Endothelial cell of umbilical vein (primary cell): ENCODE measurements at regions not wholly inside any gene's neighbourhood (a gene's known extent, or its start where the extent isn't known, plus 50 kb on each side); places are given as distances from the start of the nearest gene placed in this dataset.

ENCODE experiments used
- CTCF ChIP-seq, 2 donors: IDR thresholded peaks; 1 replicate in 1 of 2; 2 replicates in 1 of 2; pipeline ENCODE4 v1.5.1; 2011; ENCODE audit warnings: low read length in 2 of 2, mild to moderate bottlenecking in 2 of 2, moderate library complexity in 2 of 2, control low read depth in 1 of 2, inconsistent platforms in 1 of 2, low read depth in 1 of 2; ENCODE audit not compliant: insufficient read depth in 1 of 2; ENCODE audit errors: extremely low read depth in 1 of 2
- EZH2 ChIP-seq: IDR thresholded peaks from 2 replicates; pipeline ENCODE4 v1.6.1; 2012; ENCODE audit warnings: borderline replicate concordance, low read depth, mild to moderate bottlenecking, moderate library complexity, low read length, inconsistent platforms; ENCODE audit not compliant: severe bottlenecking
- JUN ChIP-seq: IDR thresholded peaks from 2 replicates; pipeline ENCODE4 v1.6.1; 2011; ENCODE audit warnings: borderline replicate concordance, low read depth; ENCODE audit not compliant: insufficient read length, insufficient read depth
- MYC ChIP-seq: IDR thresholded peaks from one replicate; pipeline ENCODE4 v1.6.1; 2011; ENCODE audit warnings: mild to moderate bottlenecking, low read depth, low read length
- POLR2A ChIP-seq: IDR thresholded peaks from 2 replicates; pipeline ENCODE4 v1.6.1; 2012; ENCODE audit warnings: low read depth, mild to moderate bottlenecking, control low read depth, low read length
- POLR2AphosphoS5 ChIP-seq: IDR thresholded peaks from 2 replicates; pipeline ENCODE4 v1.6.1; 2012; ENCODE audit warnings: low read depth, mild to moderate bottlenecking, control low read depth, low read length, moderate library complexity; ENCODE audit not compliant: insufficient read depth
- TF ChIP-seq, protein P1 (sequence below): IDR thresholded peaks from 2 replicates; pipeline ENCODE4 v1.6.1; 2011; ENCODE audit not compliant: insufficient read depth, insufficient read length

- no peak for TF ChIP-seq CTCF (IDR thresholded peaks at IDR 0.05; ENCODE audit: extremely low read depth in 1 of 2, insufficient read depth in 1 of 2, low read depth in 1 of 2, low read length in 2 of 2)
- TF ChIP-seq, protein P1, sequence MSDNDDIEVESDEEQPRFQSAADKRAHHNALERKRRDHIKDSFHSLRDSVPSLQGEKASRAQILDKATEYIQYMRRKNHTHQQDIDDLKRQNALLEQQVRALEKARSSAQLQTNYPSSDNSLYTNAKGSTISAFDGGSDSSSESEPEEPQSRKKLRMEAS, result no peak
- no peak for TF ChIP-seq POLR2A
- no peak for TF ChIP-seq EZH2
- no peak for TF ChIP-seq POLR2AphosphoS5
- no peak for TF ChIP-seq JUN
- TF ChIP-seq MYC, result no peak
Measured at GRCh38 chrY:7274369-7274913, 362.9 kb upstream of the AMELY start.
